SH-SY5Y (cell line): ENCODE measurements at regions not wholly inside any gene's neighbourhood (a gene's known extent, or its start where the extent isn't known, plus 50 kb on each side); places are given as distances from the start of the nearest gene placed in this dataset.

Experiments used
- GATA2 ChIP-seq: IDR thresholded peaks from 2 replicates; pipeline ENCODE4 v1.6.1; 2011; ENCODE audit warnings: mild to moderate bottlenecking, low read depth, low read length
- GATA3 ChIP-seq: IDR thresholded peaks from 2 replicates; pipeline ENCODE4 v1.6.1; 2011; ENCODE audit warnings: low read depth, mild to moderate bottlenecking, low read length, moderate library complexity

GRCh38 chr2:128543646-128544045, 225.0 kb upstream of the HS6ST1 start:
- TF ChIP-seq GATA2 (no peak), GATA3 (no peak)
